CD4-positive, alpha-beta T cell treated with Interferon gamma for 1 hour (primary cell): ENCODE measurements at regions not wholly inside any gene's neighbourhood (a gene's known extent, or its start where the extent isn't known, plus 50 kb on each side); places are given as distances from the start of the nearest gene placed in this dataset.
"Not testable (repeated sequence)": the region's sequence is repeated elsewhere in the genome, so short reads cannot be mapped to it uniquely, and the experiment has no call there.

Experiments used
- DNase-seq: peaks from one replicate; pipeline ENCODE4 v3.0.0-alpha.2; 2020

GRCh38 chr1:8139383-8139782, 113.3 kb upstream of the ERRFI1 start:
- DNase-seq: no peak

GRCh38 chr1:8138673-8139072, 112.6 kb upstream of the ERRFI1 start:
- DNase-seq: no peak

GRCh38 chr1:8137481-8138244, 111.6 kb upstream of the ERRFI1 start:
- DNase-seq: no peak

- no peak for DNase-seq
Observed at GRCh38 chr1:8136766-8137165, 110.7 kb upstream of the ERRFI1 start.

- DNase-seq: no peak
Observed at GRCh38 chr1:8135250-8135649, 109.1 kb upstream of the ERRFI1 start.

- DNase-seq: no peak
Observed at GRCh38 chr1:8134546-8135235, 108.6 kb upstream of the ERRFI1 start.

GRCh38 chr1:8133657-8134430, 107.7 kb upstream of the ERRFI1 start:
- DNase-seq: no peak

- DNase-seq: no peak
Observed at GRCh38 chr1:8133190-8133589, 107.1 kb upstream of the ERRFI1 start.

- no peak for DNase-seq
Observed at GRCh38 chr1:8127171-8127641, 101.1 kb upstream of the ERRFI1 start.

GRCh38 chr1:8122477-8123407, 96.6 kb upstream of the ERRFI1 start:
- DNase-seq: no peak

GRCh38 chr1:8122160-8122476, 96.0 kb upstream of the ERRFI1 start:
- no peak for DNase-seq

- DNase-seq: no peak
Observed at GRCh38 chr1:8121261-8122159, 95.4 kb upstream of the ERRFI1 start.

GRCh38 chr1:8120693-8121260, 94.7 kb upstream of the ERRFI1 start:
- no peak for DNase-seq

GRCh38 chr1:8118736-8119135, 92.6 kb upstream of the ERRFI1 start:
- DNase-seq: not testable (repeated sequence)

- DNase-seq: no peak
Observed at GRCh38 chr1:8118031-8118451, 91.9 kb upstream of the ERRFI1 start.

GRCh38 chr1:8116894-8117264, 90.8 kb upstream of the ERRFI1 start:
- no peak for DNase-seq

GRCh38 chr1:8115769-8116167, 89.7 kb upstream of the ERRFI1 start:
- no peak for DNase-seq

- no peak for DNase-seq
Observed at GRCh38 chr1:8115031-8115768, 89.1 kb upstream of the ERRFI1 start.

- no peak for DNase-seq
Observed at GRCh38 chr1:8113262-8114220, 87.4 kb upstream of the ERRFI1 start.
